Fibroblast of lung (primary cell): ENCODE measurements at regions not wholly inside any gene's neighbourhood (a gene's known extent, or its start where the extent isn't known, plus 50 kb on each side); places are given as distances from the start of the nearest gene placed in this dataset.
"Not testable (repeated sequence)": the region's sequence is repeated elsewhere in the genome, so short reads cannot be mapped to it uniquely, and the experiment has no call there.

Source experiments
- DNase-seq, 2 donors: peaks; one replicate each; pipeline versions ENCODE4 v3.0.0 to v3.0.0-alpha.2; 2010; ENCODE audit warnings: low read depth in 2 of 2
- H2AFZ ChIP-seq: 2 replicates; pipeline ENCODE4 v1.5.1; 2012; ENCODE audit warnings: low read length, control low read depth, inconsistent platforms
- H3K27ac ChIP-seq: 2 replicates; pipeline ENCODE4 v1.5.1; 2011; ENCODE audit warnings: low read length, control low read depth; ENCODE audit not compliant: insufficient read depth
- H3K27me3 ChIP-seq: 2 replicates; pipeline ENCODE4 v1.5.1; 2011; ENCODE audit warnings: mild to moderate bottlenecking, low read length; ENCODE audit not compliant: control insufficient read depth, insufficient read depth
- H3K36me3 ChIP-seq: 2 replicates; pipeline ENCODE4 v1.5.1; 2011; ENCODE audit warnings: low read length; ENCODE audit not compliant: control insufficient read depth, insufficient read depth
- H3K4me1 ChIP-seq: 2 replicates; pipeline ENCODE4 v1.5.1; 2011; ENCODE audit warnings: low read length; ENCODE audit not compliant: control insufficient read depth, insufficient read depth; ENCODE audit errors: extremely low read depth
- H3K4me2 ChIP-seq: 2 replicates; pipeline ENCODE4 v1.5.1; 2011; ENCODE audit warnings: low read length, control low read depth; ENCODE audit not compliant: insufficient read depth; ENCODE audit errors: extremely low read depth
- H3K4me3 ChIP-seq, 4 experiments: fragments of 200-600 bp in 1 of 4; sonication (generic) in 1 of 4; replicated peaks in 1 of 4; 2 replicates each; pipeline ENCODE4 v1.5.1; 2011 to 2016; ENCODE audit warnings: low read length in 4 of 4, low read depth in 3 of 4, mild to moderate bottlenecking in 3 of 4, control low read depth in 2 of 4, inconsistent platforms in 1 of 4, mixed read lengths in 1 of 4; ENCODE audit not compliant: insufficient read depth in 1 of 4; ENCODE audit errors: control extremely low read depth in 1 of 4
- H3K79me2 ChIP-seq: 2 replicates; pipeline ENCODE4 v1.5.1; 2012; ENCODE audit warnings: mild to moderate bottlenecking, low read length, inconsistent platforms; ENCODE audit not compliant: control insufficient read depth, insufficient read depth
- H3K9ac ChIP-seq: 2 replicates; pipeline ENCODE4 v1.5.1; 2011; ENCODE audit warnings: mild to moderate bottlenecking, low read length, control low read depth; ENCODE audit not compliant: insufficient read depth
- H3K9me3 ChIP-seq: 2 replicates; pipeline ENCODE4 v1.5.1; 2012; ENCODE audit warnings: low read depth, low read length; ENCODE audit not compliant: control insufficient read depth, insufficient read depth
- H4K20me1 ChIP-seq: 2 replicates; pipeline ENCODE4 v1.5.1; 2011; ENCODE audit warnings: low read length; ENCODE audit not compliant: control insufficient read depth, insufficient read depth; ENCODE audit errors: extremely low read depth

- not testable (repeated sequence) for H3K36me3 ChIP-seq, H3K4me2 ChIP-seq, H3K9ac ChIP-seq, H4K20me1 ChIP-seq, H3K4me3 ChIP-seq, H3K9me3 ChIP-seq, H3K27ac ChIP-seq, H2AFZ ChIP-seq, DNase-seq, H3K27me3 ChIP-seq, H3K4me1 ChIP-seq, H3K79me2 ChIP-seq
These were observed 55.4 kb downstream of the PNMA6F start for GRCh38 chrX:153266140-153266539.

- not testable (repeated sequence) for H3K4me2 ChIP-seq, H3K4me1 ChIP-seq, H3K27ac ChIP-seq, H4K20me1 ChIP-seq, DNase-seq, H3K9me3 ChIP-seq, H3K36me3 ChIP-seq, H3K27me3 ChIP-seq, H3K9ac ChIP-seq, H3K4me3 ChIP-seq, H3K79me2 ChIP-seq, H2AFZ ChIP-seq
These were observed 61.1 kb downstream of the PNMA6F start for GRCh38 chrX:153260468-153260867.

- H3K27ac ChIP-seq, DNase-seq, H3K36me3 ChIP-seq, H4K20me1 ChIP-seq, H2AFZ ChIP-seq, H3K27me3 ChIP-seq, H3K4me2 ChIP-seq, H3K9ac ChIP-seq, H3K79me2 ChIP-seq, H3K9me3 ChIP-seq, H3K4me3 ChIP-seq, H3K4me1 ChIP-seq: not testable (repeated sequence)
These were observed 68.3 kb downstream of the PNMA6F start for GRCh38 chrX:153253239-153253638.

GRCh38 chrX:153252378-153253129 lies 69.0 kb downstream of the PNMA6F start:
- H3K4me2 ChIP-seq, H4K20me1 ChIP-seq, H3K9me3 ChIP-seq: not testable (repeated sequence)

GRCh38 chrX:153251952-153252351 lies 69.6 kb downstream of the PNMA6F start:
- not testable (repeated sequence) for H3K9me3 ChIP-seq, H3K27me3 ChIP-seq, H3K9ac ChIP-seq, DNase-seq, H3K4me1 ChIP-seq, H3K79me2 ChIP-seq, H2AFZ ChIP-seq, H3K4me3 ChIP-seq, H4K20me1 ChIP-seq, H3K27ac ChIP-seq, H3K36me3 ChIP-seq, H3K4me2 ChIP-seq

More at GRCh38 chrX:153252378-153253129, 69.0 kb downstream of the PNMA6F start:
- not testable (repeated sequence) for H3K4me1 ChIP-seq, H3K27ac ChIP-seq, H3K36me3 ChIP-seq, H3K79me2 ChIP-seq, DNase-seq, H3K9ac ChIP-seq, H3K4me3 ChIP-seq, H3K27me3 ChIP-seq, H2AFZ ChIP-seq

- H4K20me1 ChIP-seq, H3K36me3 ChIP-seq, H3K79me2 ChIP-seq, H3K9ac ChIP-seq, H3K27ac ChIP-seq, H3K9me3 ChIP-seq, H3K4me2 ChIP-seq, DNase-seq, H3K27me3 ChIP-seq, H2AFZ ChIP-seq, H3K4me3 ChIP-seq, H3K4me1 ChIP-seq: not testable (repeated sequence)
These were observed 70.8 kb downstream of the PNMA6F start for GRCh38 chrX:153250762-153251161.
